PC-3 (cell line): ENCODE measurements at regions not wholly inside any gene's neighbourhood (a gene's known extent, or its start where the extent isn't known, plus 50 kb on each side); places are given as distances from the start of the nearest gene placed in this dataset.

Experiments used
- EZH2 ChIP-seq: fragments of 300-600 bp; sonication (generic); IDR thresholded peaks from one replicate; pipeline ENCODE4 v1.6.1; 2017; ENCODE audit warnings: antibody characterized with exemption, mild to moderate bottlenecking, low read length; ENCODE audit not compliant: unreplicated experiment
- TF ChIP-seq, protein P1 (sequence below): fragments of 300-600 bp; sonication (generic); conservative IDR thresholded peaks from 2 replicates; pipeline ENCODE4 v1.5.1; 2017; ENCODE audit warnings: antibody characterized with exemption, low read depth, mild to moderate bottlenecking, low read length

DNA sequence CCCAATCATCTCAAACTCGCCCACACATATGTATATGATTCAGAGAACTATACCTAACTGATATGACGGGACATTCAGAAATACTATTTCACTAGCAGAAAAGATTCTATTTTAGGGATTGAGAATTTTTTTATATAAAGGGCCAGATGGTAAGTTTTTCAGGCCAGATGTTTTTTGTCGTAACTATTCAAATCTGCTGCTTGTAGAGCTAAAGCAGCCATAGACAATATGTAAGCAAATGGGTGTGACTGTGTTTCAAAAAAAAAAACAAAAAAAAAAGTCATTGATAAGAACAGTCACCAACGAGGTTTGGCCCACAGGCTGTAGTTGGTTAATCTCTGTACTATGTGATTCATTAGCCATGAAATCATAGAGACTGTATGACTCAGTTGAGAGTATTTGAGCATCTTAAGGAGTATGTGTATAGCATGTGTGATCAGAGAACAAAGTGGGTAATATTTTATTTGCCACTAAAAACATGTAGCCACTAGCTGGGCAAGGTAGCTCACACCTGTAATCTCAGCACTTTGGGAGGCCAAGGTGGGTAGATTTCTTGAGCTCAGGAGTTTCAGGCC lies 2724.7 kb downstream of the PCDH9 start:
- TF ChIP-seq, protein P1, sequence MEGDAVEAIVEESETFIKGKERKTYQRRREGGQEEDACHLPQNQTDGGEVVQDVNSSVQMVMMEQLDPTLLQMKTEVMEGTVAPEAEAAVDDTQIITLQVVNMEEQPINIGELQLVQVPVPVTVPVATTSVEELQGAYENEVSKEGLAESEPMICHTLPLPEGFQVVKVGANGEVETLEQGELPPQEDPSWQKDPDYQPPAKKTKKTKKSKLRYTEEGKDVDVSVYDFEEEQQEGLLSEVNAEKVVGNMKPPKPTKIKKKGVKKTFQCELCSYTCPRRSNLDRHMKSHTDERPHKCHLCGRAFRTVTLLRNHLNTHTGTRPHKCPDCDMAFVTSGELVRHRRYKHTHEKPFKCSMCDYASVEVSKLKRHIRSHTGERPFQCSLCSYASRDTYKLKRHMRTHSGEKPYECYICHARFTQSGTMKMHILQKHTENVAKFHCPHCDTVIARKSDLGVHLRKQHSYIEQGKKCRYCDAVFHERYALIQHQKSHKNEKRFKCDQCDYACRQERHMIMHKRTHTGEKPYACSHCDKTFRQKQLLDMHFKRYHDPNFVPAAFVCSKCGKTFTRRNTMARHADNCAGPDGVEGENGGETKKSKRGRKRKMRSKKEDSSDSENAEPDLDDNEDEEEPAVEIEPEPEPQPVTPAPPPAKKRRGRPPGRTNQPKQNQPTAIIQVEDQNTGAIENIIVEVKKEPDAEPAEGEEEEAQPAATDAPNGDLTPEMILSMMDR, result no peak
- no peak for TF ChIP-seq EZH2
